ENCODE measurements at regions not wholly inside any gene's neighbourhood (a gene's known extent, or its start where the extent isn't known, plus 50 kb on each side); places are given as distances from the start of the nearest gene placed in this dataset.

GRCh38 chr4:96787766-96788165 is 947.9 kb downstream of the PDHA2 start:
- no peak for TF ChIP-seq CTCF (IDR thresholded peaks at IDR 0.05; ENCODE audit: low read depth, low read length, missing input control)
- TF ChIP-seq, protein P1, sequence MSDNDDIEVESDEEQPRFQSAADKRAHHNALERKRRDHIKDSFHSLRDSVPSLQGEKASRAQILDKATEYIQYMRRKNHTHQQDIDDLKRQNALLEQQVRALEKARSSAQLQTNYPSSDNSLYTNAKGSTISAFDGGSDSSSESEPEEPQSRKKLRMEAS (IDR thresholded peaks at IDR 0.05), result no peak
- TF ChIP-seq, protein P2, sequence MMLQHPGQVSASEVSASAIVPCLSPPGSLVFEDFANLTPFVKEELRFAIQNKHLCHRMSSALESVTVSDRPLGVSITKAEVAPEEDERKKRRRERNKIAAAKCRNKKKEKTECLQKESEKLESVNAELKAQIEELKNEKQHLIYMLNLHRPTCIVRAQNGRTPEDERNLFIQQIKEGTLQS (IDR thresholded peaks at IDR 0.05), result no peak
- no peak for TF ChIP-seq RAD21 (IDR thresholded peaks at IDR 0.05)
- no peak for TF ChIP-seq EGR1 (IDR thresholded peaks at IDR 0.05; ENCODE audit: low read depth in 2 of 2)
- no peak for TF ChIP-seq GABPA (IDR thresholded peaks at IDR 0.05 in 1 of 2, conservative IDR thresholded peaks at IDR 0.05 in 1 of 2)

Data from liver (tissue), 3 donors.